ENCODE measurements at regions not wholly inside any gene's neighbourhood (a gene's known extent, or its start where the extent isn't known, plus 50 kb on each side); places are given as distances from the start of the nearest gene placed in this dataset.

- BruUV-seq (replicated peaks): no TSS peak
- H3K9me3 ChIP-seq (replicated peaks; ENCODE audit: control insufficient read depth, insufficient read depth, low read depth, low read length): no peaks in the 10 kb centered on the region
- H3K79me2 ChIP-seq (ENCODE audit: control insufficient read depth, insufficient read depth, low read length): no peaks in the 10 kb centered on the region
- no peak for FAIRE-seq
- peaks cover 2 to 13% of the 10 kb centered on the region in 2 experiments; a peak in 1 of 5 replicates for H3K27me3 ChIP-seq (ENCODE audit: control insufficient read depth in 2 of 2, insufficient read depth in 2 of 2, low read length in 2 of 2)
- 0% methylated on average over 4 of the region's 6 CpGs for WGBS (ENCODE audit: insufficient coverage, low coverage, missing lambda C conversion rate)
- ChIA-PET POLR2A (interaction anchor here (1.2 kb wide), 1 partner anchor 12 kb away, joined by 4 read pairs; no protein-coding TSS in a partner anchor), CTCF (ENCODE audit: low intra/inter-chr PET ratio) (no interaction called here)
- H3K4me1 ChIP-seq (replicated peaks in 1 of 2; ENCODE audit: control insufficient read depth in 2 of 2, insufficient read depth in 2 of 2, low read length in 2 of 2): no peaks in the 10 kb centered on the region
- TF ChIP-seq ZNF707 (CRISPR knock-in tag; conservative IDR thresholded peaks at IDR 0.05): no peak
- no peak for TF ChIP-seq USF2 (CRISPR knock-in tag; IDR thresholded peaks at IDR 0.05)
- no peak for TF ChIP-seq FOXJ2 (tag; IDR thresholded peaks at IDR 0.05)
- TF ChIP-seq ZNF699 (CRISPR knock-in tag; IDR thresholded peaks at IDR 0.05; ENCODE audit: insufficient replicate concordance): no peak
- no peak for TF ChIP-seq NR2C1 (IDR thresholded peaks at IDR 0.05)
- TF ChIP-seq NR2C1 (tag; IDR thresholded peaks at IDR 0.05): no peak
- no peak for TF ChIP-seq TCFL5 (CRISPR knock-in tag; conservative IDR thresholded peaks at IDR 0.05)
- no peak for TF ChIP-seq ELK1 (CRISPR knock-in tag; IDR thresholded peaks at IDR 0.05)
- no peak for TF ChIP-seq YBX1 (IDR thresholded peaks at IDR 0.05)
- TF ChIP-seq ZNF444 (CRISPR knock-in tag; IDR thresholded peaks at IDR 0.05): no peak
- H2AFZ ChIP-seq (ENCODE audit: low read depth, low read length): no peak overlapping the region
- H3K4me3 ChIP-seq: no peak overlapping the region
- no peaks in the 10 kb centered on the region for H3K9me1 ChIP-seq (ENCODE audit: control insufficient read depth, insufficient read depth, low read length)
- 0 out of 2 replicates have a peak, but pooled peaks cover under 1% of the 10 kb centered on the region for H4K20me1 ChIP-seq (replicated peaks; ENCODE audit: control insufficient read depth, insufficient read depth, low read length)
- no peak overlapping the region for H3K4me2 ChIP-seq (ENCODE audit: insufficient read depth, low read length)
- intact Hi-C loops (cut with micrococcal nuclease) (no loop called here), in situ Hi-C loops (cut with MboI) (no loop called here)
- H3K27ac ChIP-seq (ENCODE audit: extremely low read depth, low read depth, low read length): no peak overlapping the region
- DNase-seq (ENCODE audit: extremely low read depth in 1 of 4, low spot score in 3 of 4): no peak
- no peak for ATAC-seq
- no peak overlapping the region for H3K9ac ChIP-seq (ENCODE audit: insufficient read depth in 1 of 2, low read depth in 2 of 2, low read length in 2 of 2)
- no peaks in the 10 kb centered on the region for H3K36me3 ChIP-seq (ENCODE audit: control insufficient read depth, insufficient read depth, low read length)
These were observed 260.5 kb upstream of the MVB12B start for GRCh38 chr9:126066131-126066530.

All from K562 (cell line).